ENCODE measurements at regions not wholly inside any gene's neighbourhood (a gene's known extent, or its start where the extent isn't known, plus 50 kb on each side); places are given as distances from the start of the nearest gene placed in this dataset.

DNA sequence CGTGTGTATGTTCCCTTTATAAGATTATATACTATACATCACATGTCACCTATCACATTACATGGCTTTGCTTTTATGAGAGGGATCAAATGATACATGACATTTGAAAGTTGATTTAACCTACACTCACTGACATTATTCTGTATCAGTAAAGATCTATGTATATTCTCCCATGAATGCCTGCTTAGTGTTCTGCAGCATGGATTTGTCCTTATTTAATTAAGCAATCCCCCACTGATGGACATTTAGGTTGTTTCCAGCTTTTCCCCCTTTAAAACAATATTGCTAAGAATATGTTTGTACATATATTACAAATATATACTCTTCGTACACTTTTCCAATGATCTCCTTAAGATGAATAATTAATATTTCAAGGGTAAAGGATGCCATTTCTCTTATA is 297.4 kb downstream of the TFAP2C start:
- POLR2A ChIA-PET = no interaction called here
- TF ChIP-seq NFRKB (IDR thresholded peaks at IDR 0.05) (no peak), L3MBTL2 (conservative IDR thresholded peaks at IDR 0.05) (no peak)
- CTCF ChIA-PET = no interaction called here
- DNase-seq (ENCODE audit: extremely low spot score) = no peak

DNA sequence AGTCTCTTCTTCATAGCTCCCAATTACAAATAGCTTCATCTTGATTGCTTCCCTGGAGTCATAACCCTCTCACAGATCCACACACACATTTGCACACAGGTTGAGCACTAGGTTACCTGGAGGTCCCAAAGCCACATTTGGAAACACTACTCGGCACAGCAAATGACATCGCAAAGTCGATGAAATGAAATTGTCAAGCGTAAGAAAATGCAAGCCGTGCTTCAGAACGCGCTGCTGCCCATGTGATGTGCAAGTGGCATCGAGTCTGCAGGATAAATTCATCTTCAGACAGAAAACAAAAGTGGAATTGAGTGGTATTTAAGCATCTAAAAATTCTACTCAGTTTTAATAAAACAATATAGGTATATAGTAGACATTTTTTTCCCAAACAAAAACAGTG is 298.0 kb downstream of the TFAP2C start:
- TF ChIP-seq ARNT (IDR thresholded peaks at IDR 0.05) (no peak), TARDBP (IDR thresholded peaks at IDR 0.05) (no peak), BHLHE40 (IDR thresholded peaks at IDR 0.05; ENCODE audit: borderline replicate concordance) (no peak), LEF1 (IDR thresholded peaks at IDR 0.05; ENCODE audit: borderline replicate concordance) (no peak), CTBP1 (IDR thresholded peaks at IDR 0.05; ENCODE audit: borderline replicate concordance) (no peak), HDGF (IDR thresholded peaks at IDR 0.05; ENCODE audit: borderline replicate concordance) (no peak), FOXM1 (IDR thresholded peaks at IDR 0.05; ENCODE audit: borderline replicate concordance) (no peak), ELF4 (IDR thresholded peaks at IDR 0.05) (no peak), L3MBTL2 (conservative IDR thresholded peaks at IDR 0.05) (no peak), ZNF384 (IDR thresholded peaks at IDR 0.05) (no peak), SP1 (IDR thresholded peaks at IDR 0.05) (no peak)
- TF ChIP-seq, protein P1, sequence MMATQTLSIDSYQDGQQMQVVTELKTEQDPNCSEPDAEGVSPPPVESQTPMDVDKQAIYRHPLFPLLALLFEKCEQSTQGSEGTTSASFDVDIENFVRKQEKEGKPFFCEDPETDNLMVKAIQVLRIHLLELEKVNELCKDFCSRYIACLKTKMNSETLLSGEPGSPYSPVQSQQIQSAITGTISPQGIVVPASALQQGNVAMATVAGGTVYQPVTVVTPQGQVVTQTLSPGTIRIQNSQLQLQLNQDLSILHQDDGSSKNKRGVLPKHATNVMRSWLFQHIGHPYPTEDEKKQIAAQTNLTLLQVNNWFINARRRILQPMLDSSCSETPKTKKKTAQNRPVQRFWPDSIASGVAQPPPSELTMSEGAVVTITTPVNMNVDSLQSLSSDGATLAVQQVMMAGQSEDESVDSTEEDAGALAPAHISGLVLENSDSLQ (IDR thresholded peaks at IDR 0.05) = no peak
- DNase-seq (ENCODE audit: extremely low spot score) = no peak
- POLR2A ChIA-PET = no interaction called here
- CTCF ChIA-PET = no interaction called here

DNA sequence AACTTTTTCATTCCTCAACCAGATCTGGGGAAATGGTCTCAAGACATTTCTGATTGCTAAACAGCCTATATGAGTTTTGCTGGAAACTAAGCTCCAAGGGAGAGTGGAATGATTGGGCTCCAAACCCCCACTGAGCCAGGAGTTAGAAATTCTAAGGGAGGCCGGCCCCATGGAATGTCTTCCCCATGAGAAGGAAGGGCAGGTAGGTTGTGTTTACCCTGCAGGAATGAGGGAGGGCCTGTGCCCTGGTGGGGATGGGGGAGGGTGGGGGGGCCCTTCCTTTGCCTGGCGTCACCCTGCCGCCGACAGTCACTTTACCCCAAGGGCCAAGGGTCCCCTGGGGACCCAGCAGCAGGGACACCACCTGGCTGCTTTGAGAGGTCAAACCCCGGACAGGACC is 298.9 kb downstream of the TFAP2C start:
- ChIA-PET CTCF (no interaction called here), POLR2A (no interaction called here)
- DNase-seq (ENCODE audit: extremely low spot score) = no peak
- no peak for TF ChIP-seq BHLHE40 (IDR thresholded peaks at IDR 0.05; ENCODE audit: borderline replicate concordance)
- TF ChIP-seq LEF1 (IDR thresholded peaks at IDR 0.05; ENCODE audit: borderline replicate concordance) = no peak
- TF ChIP-seq HDGF (IDR thresholded peaks at IDR 0.05; ENCODE audit: borderline replicate concordance) = no peak
- no peak for TF ChIP-seq FOXM1 (IDR thresholded peaks at IDR 0.05; ENCODE audit: borderline replicate concordance)
- TF ChIP-seq CTBP1 (IDR thresholded peaks at IDR 0.05; ENCODE audit: borderline replicate concordance) = no peak
- no peak for TF ChIP-seq FOXA1 (IDR thresholded peaks at IDR 0.05)
- no peak for TF ChIP-seq SUZ12 (IDR thresholded peaks at IDR 0.05)
- no peak for TF ChIP-seq SP1 (IDR thresholded peaks at IDR 0.05)
- no peak for TF ChIP-seq ELF4 (IDR thresholded peaks at IDR 0.05)

DNA sequence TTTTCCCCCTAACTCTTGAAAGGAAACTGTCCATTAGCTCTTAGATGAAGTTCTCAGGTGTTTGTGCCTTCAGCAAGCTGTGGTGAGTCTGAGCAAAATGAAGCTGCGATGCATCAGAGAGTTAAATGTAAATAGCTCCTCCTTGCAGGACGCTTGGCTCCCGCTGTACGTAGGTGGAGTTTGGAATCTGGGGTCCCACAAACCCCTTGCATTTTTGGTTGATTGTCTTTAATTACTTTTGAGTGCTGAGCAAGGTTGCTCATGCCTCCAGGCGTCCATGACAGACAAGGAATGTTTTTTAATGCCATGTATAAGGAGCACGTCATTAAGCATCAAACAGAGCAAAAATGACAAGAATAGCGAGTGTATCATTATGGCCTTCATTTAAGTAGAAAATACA is 300.5 kb downstream of the TFAP2C start:
- ChIA-PET POLR2A (no interaction called here), CTCF (no interaction called here)
- TF ChIP-seq FOXA1 (IDR thresholded peaks at IDR 0.05) = no peak
- TF ChIP-seq ELF4 (IDR thresholded peaks at IDR 0.05) = no peak
- no peak for TF ChIP-seq HDGF (IDR thresholded peaks at IDR 0.05; ENCODE audit: borderline replicate concordance)
- TF ChIP-seq BHLHE40 (IDR thresholded peaks at IDR 0.05; ENCODE audit: borderline replicate concordance) = no peak
- no peak for TF ChIP-seq FOXM1 (IDR thresholded peaks at IDR 0.05; ENCODE audit: borderline replicate concordance)
- no peak for TF ChIP-seq SUZ12 (IDR thresholded peaks at IDR 0.05)
- TF ChIP-seq ZNF384 (IDR thresholded peaks at IDR 0.05) = no peak
- no peak for TF ChIP-seq NFRKB (IDR thresholded peaks at IDR 0.05)
- no peak for TF ChIP-seq CTBP1 (IDR thresholded peaks at IDR 0.05; ENCODE audit: borderline replicate concordance)
- no peak for TF ChIP-seq LEF1 (IDR thresholded peaks at IDR 0.05; ENCODE audit: borderline replicate concordance)
- no peak for TF ChIP-seq ARNT (IDR thresholded peaks at IDR 0.05)
- no peak for TF ChIP-seq FOXK2 (IDR thresholded peaks at IDR 0.05)
- TF ChIP-seq SP1 (IDR thresholded peaks at IDR 0.05) = no peak
- no peak for TF ChIP-seq L3MBTL2 (conservative IDR thresholded peaks at IDR 0.05)
- TF ChIP-seq, protein P1 (IDR thresholded peaks at IDR 0.05) = no peak
- no peak for TF ChIP-seq TARDBP (IDR thresholded peaks at IDR 0.05)
- DNase-seq (ENCODE audit: extremely low spot score) = no peak

DNA sequence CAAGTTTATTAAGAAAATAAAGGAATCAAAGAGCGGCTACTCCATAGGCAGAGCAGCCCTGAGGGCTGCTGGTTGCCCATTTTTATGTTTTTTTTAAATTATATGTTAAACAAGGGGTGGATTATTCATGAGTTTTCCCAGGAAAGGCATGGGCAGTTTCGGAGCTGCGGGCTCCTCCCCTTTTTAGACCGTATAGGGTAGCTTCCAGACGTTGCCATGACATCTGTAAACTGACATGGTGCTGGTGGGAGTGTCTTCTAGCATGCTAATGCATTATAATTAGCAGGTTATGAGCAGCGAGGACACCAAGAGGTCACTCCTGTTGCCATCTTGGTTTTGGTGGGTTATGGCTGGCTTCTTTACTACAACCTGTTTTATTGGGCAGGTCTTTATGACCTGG is 301.8 kb downstream of the TFAP2C start:
- ChIA-PET CTCF (no interaction called here), POLR2A (no interaction called here)
- DNase-seq (ENCODE audit: extremely low spot score) = no peak
- TF ChIP-seq FOXA1 (IDR thresholded peaks at IDR 0.05) (no peak), HDGF (IDR thresholded peaks at IDR 0.05; ENCODE audit: borderline replicate concordance) (no peak), TARDBP (IDR thresholded peaks at IDR 0.05) (no peak), ARNT (IDR thresholded peaks at IDR 0.05) (no peak), ELF4 (IDR thresholded peaks at IDR 0.05) (no peak)

DNA sequence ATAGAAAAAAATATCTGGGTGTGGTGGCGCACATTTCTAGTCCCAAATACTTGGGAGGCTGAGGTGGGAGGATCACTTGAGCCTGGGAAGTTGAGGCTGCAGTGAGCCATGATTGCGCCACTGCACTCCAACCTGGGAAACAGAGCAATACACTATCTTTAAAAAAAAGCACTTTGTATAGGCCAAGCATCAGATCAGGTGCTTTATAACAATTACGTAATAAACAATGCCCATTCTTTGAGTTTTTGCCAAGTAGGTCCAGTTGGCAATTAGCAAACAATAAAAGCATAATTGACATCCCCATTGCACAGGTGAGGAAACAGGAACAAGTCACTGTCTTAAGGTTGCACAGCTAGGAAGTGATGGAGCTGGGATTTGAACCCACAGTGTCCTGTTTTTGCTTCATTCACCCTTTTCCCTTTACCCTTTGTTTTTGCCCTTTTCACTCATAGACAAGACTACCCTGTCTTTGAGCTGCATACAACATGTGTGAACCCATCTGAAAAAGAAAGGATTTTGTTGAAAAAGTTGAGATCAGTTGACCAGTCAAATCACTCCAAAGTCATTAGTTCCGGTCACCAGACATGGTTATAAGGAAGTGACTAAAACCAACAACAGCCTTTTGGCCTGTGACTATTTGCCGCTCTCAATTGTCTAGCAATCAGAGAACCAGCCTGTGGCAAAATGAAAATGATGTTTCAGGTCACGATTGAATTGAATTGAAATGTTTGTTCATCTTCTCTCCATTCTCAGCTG is 303.6 kb downstream of the TFAP2C start:
- POLR2A ChIA-PET = no interaction called here

More for the DNA sequence above, 303.6 kb downstream of the TFAP2C start:
- no peak for DNase-seq (ENCODE audit: extremely low spot score)
- CTCF ChIA-PET = no interaction called here
- TF ChIP-seq SUZ12 (IDR thresholded peaks at IDR 0.05) (no peak), FOXM1 (IDR thresholded peaks at IDR 0.05; ENCODE audit: borderline replicate concordance) (no peak), LEF1 (IDR thresholded peaks at IDR 0.05; ENCODE audit: borderline replicate concordance) (no peak), ELF4 (IDR thresholded peaks at IDR 0.05) (no peak), FOXK2 (IDR thresholded peaks at IDR 0.05) (no peak), L3MBTL2 (conservative IDR thresholded peaks at IDR 0.05) (no peak), ZNF384 (IDR thresholded peaks at IDR 0.05) (no peak), SP1 (IDR thresholded peaks at IDR 0.05) (no peak), TARDBP (IDR thresholded peaks at IDR 0.05) (no peak), BHLHE40 (IDR thresholded peaks at IDR 0.05; ENCODE audit: borderline replicate concordance) (no peak), ARNT (IDR thresholded peaks at IDR 0.05) (no peak), NFRKB (IDR thresholded peaks at IDR 0.05) (no peak), HDGF (IDR thresholded peaks at IDR 0.05; ENCODE audit: borderline replicate concordance) (no peak)
- TF ChIP-seq, protein P1 (IDR thresholded peaks at IDR 0.05) = no peak

All from HEK293T (cell line).